ENCODE measurements at regions not wholly inside any gene's neighbourhood (a gene's known extent, or its start where the extent isn't known, plus 50 kb on each side); places are given as distances from the start of the nearest gene placed in this dataset.
"Not testable (repeated sequence)": the region's sequence is repeated elsewhere in the genome, so short reads cannot be mapped to it uniquely, and the experiment has no call there.

DNA sequence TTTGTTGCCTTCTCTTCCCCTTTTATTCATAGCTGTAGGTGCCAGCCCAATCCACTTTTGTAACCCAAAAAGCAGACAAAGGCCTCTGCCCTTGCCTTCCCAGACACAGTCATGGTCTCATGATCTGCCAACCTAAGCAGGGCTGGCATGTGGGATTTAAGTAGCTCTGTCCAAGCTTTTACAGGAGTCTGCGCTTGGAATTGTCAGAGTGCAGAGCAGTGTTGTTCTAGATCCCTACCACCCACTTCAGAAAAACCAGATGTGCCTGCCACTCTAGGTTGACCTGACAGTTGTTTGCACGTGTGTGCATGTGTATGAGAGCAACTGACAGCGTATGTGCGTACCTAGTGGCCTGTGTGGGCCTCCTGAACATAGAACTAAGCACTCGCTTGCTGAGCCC is 87.8 kb upstream of the SPRY4 start:
- Histone ChIP-seq H3K27me3 (replicated peaks) (no peaks in the 10 kb centered on the region), H3K4me1 (replicated peaks) (no peaks in the 10 kb centered on the region), H3K4me3 (no peak overlapping the region), H3K27ac (no peak overlapping the region), H3K36me3 (no peaks in the 10 kb centered on the region), H3K9me3 (replicated peaks) (no peaks in the 10 kb centered on the region)
- no peak for DNase-seq (ENCODE audit: low read depth in 1 of 2, low spot score in 2 of 2)

DNA sequence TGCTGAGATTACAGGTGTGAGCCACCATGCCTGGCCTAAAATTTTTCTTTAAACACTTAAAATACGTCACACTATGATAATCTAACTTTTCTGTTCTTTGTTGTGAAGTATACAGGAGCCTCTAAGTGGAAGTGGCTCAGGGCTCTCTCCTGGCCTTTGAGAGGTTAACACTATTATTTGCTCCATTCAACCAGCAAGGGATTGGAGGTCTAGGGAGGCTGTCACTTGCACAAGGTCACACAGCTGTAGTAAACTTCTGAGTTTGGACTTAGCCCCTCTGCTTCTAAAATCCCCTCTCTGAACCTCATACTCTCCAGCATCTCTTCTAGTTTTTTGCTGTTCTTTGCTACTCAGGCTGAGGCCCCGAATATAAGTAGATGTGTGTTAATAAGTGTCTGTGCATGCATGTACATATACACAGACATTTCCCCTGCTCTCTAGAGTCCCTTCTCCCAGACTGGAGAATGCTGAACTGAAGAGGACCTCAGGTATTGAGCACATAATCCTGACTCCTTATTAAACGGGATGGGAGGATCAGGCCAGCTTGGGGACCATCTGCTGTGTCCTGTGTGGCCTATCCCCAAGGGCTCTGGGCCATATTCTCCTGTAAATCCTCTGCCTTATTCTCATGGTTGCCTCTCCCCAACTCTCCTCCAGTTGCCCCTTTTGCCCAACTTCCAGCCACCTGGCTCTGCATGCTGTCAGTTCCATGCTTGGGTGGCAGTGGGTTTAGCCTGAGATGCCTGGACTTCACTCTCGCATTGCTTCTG is 87.0 kb upstream of the SPRY4 start:
- Histone ChIP-seq H3K36me3 (no peaks in the 10 kb centered on the region), H3K9me3 (replicated peaks) (no peaks in the 10 kb centered on the region), H3K4me1 (replicated peaks) (no peaks in the 10 kb centered on the region), H3K27me3 (replicated peaks) (no peaks in the 10 kb centered on the region), H3K4me3 (no peak overlapping the region), H3K27ac (no peak overlapping the region)
- no peak for DNase-seq (ENCODE audit: low read depth in 1 of 2, low spot score in 2 of 2)

DNA sequence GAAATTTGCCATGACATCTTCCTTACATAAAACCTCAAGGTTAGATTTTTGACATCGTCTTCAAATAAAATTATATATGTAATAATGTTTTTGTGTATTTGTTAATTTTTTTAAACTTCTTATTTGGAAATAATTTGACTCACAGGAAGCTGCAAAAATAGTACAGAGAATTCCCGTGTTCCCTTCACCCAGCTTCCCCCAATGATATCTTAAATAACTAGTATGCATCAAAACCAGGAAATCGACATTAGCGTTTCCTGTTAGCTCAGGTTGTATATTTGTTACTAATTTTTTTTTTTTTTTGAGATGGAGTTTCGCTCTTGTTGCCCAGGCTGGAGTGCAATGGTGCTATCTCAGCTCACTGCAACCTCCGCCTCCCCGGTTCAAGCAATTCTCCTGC is 86.3 kb upstream of the SPRY4 start:
- H3K4me1 ChIP-seq (replicated peaks): no peaks in the 10 kb centered on the region
- no peaks in the 10 kb centered on the region for H3K36me3 ChIP-seq
- H3K9me3 ChIP-seq (replicated peaks): no peaks in the 10 kb centered on the region
- no peak overlapping the region for H3K4me3 ChIP-seq
- no peak for DNase-seq (ENCODE audit: low read depth in 1 of 2, low spot score in 2 of 2)
- H3K27me3 ChIP-seq (replicated peaks): no peaks in the 10 kb centered on the region
- H3K27ac ChIP-seq: no peak overlapping the region

DNA sequence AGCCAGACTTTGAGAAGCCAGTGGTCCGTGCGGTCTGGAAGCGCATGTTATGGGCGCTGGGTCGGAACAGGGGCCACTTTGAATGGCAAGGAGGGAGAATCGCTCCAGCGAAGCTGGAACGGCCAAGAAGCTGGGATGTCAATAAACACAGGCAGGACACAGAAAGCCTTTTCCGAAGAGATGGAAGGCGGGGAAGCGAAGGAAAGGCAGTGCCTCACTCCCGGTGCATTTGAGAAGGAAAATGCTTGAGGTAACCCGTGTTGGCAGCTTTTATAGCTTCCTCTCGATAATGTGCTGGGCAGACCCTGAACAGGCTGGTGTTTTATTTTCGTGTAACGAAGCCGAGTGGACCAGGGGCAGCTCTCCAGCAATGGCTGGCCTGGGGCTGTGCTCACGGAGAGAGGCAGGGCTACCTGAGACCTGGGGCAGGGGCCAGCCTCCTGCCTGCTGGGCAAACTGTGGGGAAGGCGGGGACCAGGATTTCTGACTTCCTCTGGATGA is 84.2 kb upstream of the SPRY4 start:
- H3K4me1 ChIP-seq (replicated peaks): no peaks in the 10 kb centered on the region

DNA sequence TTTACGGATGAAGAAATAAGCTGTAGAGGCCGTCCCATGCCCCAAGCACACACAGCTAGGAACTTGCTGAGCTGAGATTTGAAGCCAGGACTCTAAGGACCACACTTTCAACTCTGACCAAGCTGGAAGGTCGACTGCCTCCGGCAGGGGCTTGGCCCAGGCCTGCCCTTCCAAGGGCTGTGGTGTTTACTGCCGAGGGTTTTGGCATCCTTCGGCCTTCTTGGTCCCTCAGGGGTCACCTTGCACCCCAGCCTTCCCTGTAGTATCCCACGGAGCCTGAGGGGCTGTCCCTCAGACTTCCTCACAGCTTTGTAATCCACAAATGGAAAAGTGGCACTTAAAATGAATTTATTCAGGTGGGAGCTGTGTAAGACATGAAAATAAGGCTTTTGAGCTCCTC is 83.7 kb upstream of the SPRY4 start:
- no peak overlapping the region for H3K4me3 ChIP-seq
- H3K36me3 ChIP-seq: no peaks in the 10 kb centered on the region
- no peaks in the 10 kb centered on the region for H3K27me3 ChIP-seq (replicated peaks)
- no peak for DNase-seq (ENCODE audit: low read depth in 1 of 2, low spot score in 2 of 2)
- H3K4me1 ChIP-seq (replicated peaks): no peaks in the 10 kb centered on the region
- H3K9me3 ChIP-seq (replicated peaks): no peaks in the 10 kb centered on the region
- H3K27ac ChIP-seq: no peak overlapping the region

More for the DNA sequence above, 84.2 kb upstream of the SPRY4 start:
- Histone ChIP-seq H3K36me3 (no peaks in the 10 kb centered on the region), H3K4me3 (no peak overlapping the region), H3K27ac (no peak overlapping the region), H3K27me3 (replicated peaks) (no peaks in the 10 kb centered on the region), H3K9me3 (replicated peaks) (no peaks in the 10 kb centered on the region)
- DNase-seq (ENCODE audit: low read depth in 1 of 2, low spot score in 2 of 2): no peak

GRCh38 chr5:142405814-142406395 is 81.1 kb upstream of the SPRY4 start:
- H3K4me3 ChIP-seq: no peak overlapping the region
- DNase-seq (ENCODE audit: low read depth in 1 of 2, low spot score in 2 of 2): no peak
- H3K27me3 ChIP-seq (replicated peaks): no peaks in the 10 kb centered on the region
- H3K9me3 ChIP-seq (replicated peaks): no peaks in the 10 kb centered on the region
- no peak overlapping the region for H3K27ac ChIP-seq
- H3K4me1 ChIP-seq (replicated peaks): no peaks in the 10 kb centered on the region
- no peaks in the 10 kb centered on the region for H3K36me3 ChIP-seq

GRCh38 chr5:142405023-142405422 is 80.2 kb upstream of the SPRY4 start:
- Histone ChIP-seq H3K27me3 (replicated peaks) (no peaks in the 10 kb centered on the region), H3K4me3 (no peak overlapping the region), H3K9me3 (replicated peaks) (no peaks in the 10 kb centered on the region), H3K4me1 (replicated peaks) (no peaks in the 10 kb centered on the region), H3K27ac (no peak overlapping the region), H3K36me3 (no peaks in the 10 kb centered on the region)
- no peak for DNase-seq (ENCODE audit: low read depth in 1 of 2, low spot score in 2 of 2)

GRCh38 chr5:142404046-142404477 is 79.2 kb upstream of the SPRY4 start:
- DNase-seq (ENCODE audit: low read depth in 1 of 2, low spot score in 2 of 2): no peak
- Histone ChIP-seq H3K36me3 (no peaks in the 10 kb centered on the region), H3K9me3 (replicated peaks) (no peaks in the 10 kb centered on the region), H3K4me1 (replicated peaks) (no peaks in the 10 kb centered on the region), H3K27ac (no peak overlapping the region), H3K27me3 (replicated peaks) (no peaks in the 10 kb centered on the region), H3K4me3 (no peak overlapping the region)

- Histone ChIP-seq H3K9me3 (replicated peaks) (no peaks in the 10 kb centered on the region), H3K27ac (no peak overlapping the region), H3K4me1 (replicated peaks) (no peaks in the 10 kb centered on the region), H3K4me3 (no peak overlapping the region), H3K27me3 (replicated peaks) (no peaks in the 10 kb centered on the region), H3K36me3 (no peaks in the 10 kb centered on the region)
- DNase-seq (ENCODE audit: low read depth in 1 of 2, low spot score in 2 of 2): no peak
These were observed 78.8 kb upstream of the SPRY4 start for GRCh38 chr5:142403583-142403982.

- Histone ChIP-seq H3K4me1 (replicated peaks) (no peaks in the 10 kb centered on the region), H3K36me3 (no peaks in the 10 kb centered on the region), H3K9me3 (replicated peaks) (no peaks in the 10 kb centered on the region), H3K4me3 (no peak overlapping the region), H3K27ac (no peak overlapping the region), H3K27me3 (replicated peaks) (no peaks in the 10 kb centered on the region)
- no peak for DNase-seq (ENCODE audit: low read depth in 1 of 2, low spot score in 2 of 2)
These were observed 78.0 kb upstream of the SPRY4 start for GRCh38 chr5:142402752-142403318.

- peaks cover 4% of the 10 kb centered on the region; the same call in 1 of the 2 replicates for H3K36me3 ChIP-seq
- H3K4me1 ChIP-seq (replicated peaks): no peaks in the 10 kb centered on the region
- H3K27me3 ChIP-seq (replicated peaks): no peaks in the 10 kb centered on the region
- peaks cover 15% of the 10 kb centered on the region for H3K9me3 ChIP-seq (replicated peaks)
- no peak for DNase-seq (ENCODE audit: low read depth in 1 of 2, low spot score in 2 of 2)
- H3K4me3 ChIP-seq: no peak overlapping the region
- H3K27ac ChIP-seq: no peak overlapping the region
These were observed 75.6 kb upstream of the SPRY4 start for GRCh38 chr5:142400415-142400814.

DNA sequence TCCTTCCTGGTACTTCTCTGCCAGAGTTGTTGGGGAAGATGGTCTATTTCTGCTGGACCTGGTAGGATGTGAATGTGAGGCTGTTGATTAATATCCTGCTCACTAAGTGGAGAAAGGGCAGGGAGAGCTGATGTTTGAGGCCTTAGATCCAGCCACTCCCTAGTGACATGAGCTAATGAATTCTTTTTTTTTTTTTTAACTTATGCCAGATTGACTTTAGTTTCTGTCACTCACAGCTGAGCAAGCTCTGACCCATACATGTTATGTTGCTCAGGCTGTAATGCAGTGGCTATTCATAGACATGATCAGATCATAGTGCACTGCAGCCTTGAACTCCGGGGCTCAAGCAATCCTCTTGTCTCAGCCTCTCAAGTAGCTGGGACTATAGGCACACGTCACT is 75.1 kb upstream of the SPRY4 start:
- Histone ChIP-seq H3K4me1 (replicated peaks) (no peaks in the 10 kb centered on the region), H3K27ac (no peak overlapping the region), H3K36me3 (peaks cover 4% of the 10 kb centered on the region; the same call in 1 of the 2 replicates), H3K9me3 (replicated peaks) (peaks cover 15% of the 10 kb centered on the region), H3K4me3 (no peak overlapping the region), H3K27me3 (replicated peaks) (no peaks in the 10 kb centered on the region)
- DNase-seq (ENCODE audit: low read depth in 1 of 2, low spot score in 2 of 2): no peak

DNA sequence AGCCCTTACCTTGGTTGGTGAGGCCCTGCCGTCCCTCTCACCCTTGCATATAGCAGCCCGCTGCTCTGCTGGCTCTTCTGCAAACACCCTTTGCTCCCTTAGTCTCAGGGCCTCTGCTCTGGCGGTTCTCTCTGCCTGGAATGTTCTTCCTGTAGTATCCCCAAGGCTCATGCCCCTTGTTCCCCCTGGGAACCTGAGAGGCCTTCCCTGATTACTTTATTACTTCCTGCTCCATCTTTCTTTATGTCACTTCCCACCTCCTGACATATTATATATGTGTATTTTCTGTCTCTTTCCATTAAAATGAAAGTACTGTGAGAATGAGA is 73.9 kb upstream of the SPRY4 start:
- Histone ChIP-seq H3K9me3 (replicated peaks) (peaks cover 15% of the 10 kb centered on the region), H3K36me3 (peaks cover 4% of the 10 kb centered on the region; the same call in 1 of the 2 replicates), H3K27ac (no peak overlapping the region), H3K4me1 (replicated peaks) (no peaks in the 10 kb centered on the region), H3K27me3 (replicated peaks) (no peaks in the 10 kb centered on the region), H3K4me3 (no peak overlapping the region)
- DNase-seq (ENCODE audit: low read depth in 1 of 2, low spot score in 2 of 2): no peak

GRCh38 chr5:142398011-142398729 is 73.3 kb upstream of the SPRY4 start:
- not testable (repeated sequence) for H3K4me3 ChIP-seq; H3K27me3 ChIP-seq (replicated peaks); H3K27ac ChIP-seq; H3K36me3 ChIP-seq; H3K4me1 ChIP-seq (replicated peaks); DNase-seq (ENCODE audit: low read depth in 1 of 2, low spot score in 2 of 2)
- peaks cover 15% of the 10 kb centered on the region for H3K9me3 ChIP-seq (replicated peaks)

All from SJSA1 (cell line).